H1 (cell line): ENCODE measurements at regions not wholly inside any gene's neighbourhood (a gene's known extent, or its start where the extent isn't known, plus 50 kb on each side); places are given as distances from the start of the nearest gene placed in this dataset.

ENCODE experiments used
- CTCF ChIA-PET: fragments of 300-600 bp; sonication (Branson Sonifier 250); formaldehyde crosslinking; loops from one replicate; lab custom pipeline; 2021; ENCODE audit not compliant: partially characterized antibody; lab: Charles Lee
- POLR2A ChIA-PET: fragments of 300-600 bp; sonication (Branson Sonifier 250); formaldehyde crosslinking; loops from one replicate; lab custom pipeline; 2021; ENCODE audit warnings: inconsistent platforms; ENCODE audit not compliant: partially characterized antibody; lab: Charles Lee
- DNase-seq, 2 experiments: peaks; one replicate each; pipeline versions ENCODE4 v3.0.0 to v3.0.0-alpha.2; 2010 to 2022; ENCODE audit warnings: low spot score in 2 of 2, low read depth in 1 of 2, mixed read lengths in 1 of 2
- FAIRE-seq: peaks from 2 replicates; lab custom pipeline; 2011; peaks lifted over from hg19 to GRCh38; lab: Jason Lieb, UNC
- H2AFZ ChIP-seq: 2 replicates; pipeline ENCODE4 v1.8.1; 2012; ENCODE audit warnings: low read length, inconsistent platforms
- H2AK5ac ChIP-seq: 2 replicates; pipeline ENCODE4 v1.6.1; 2013; ENCODE audit warnings: low read depth, low read length
- H2BK120ac ChIP-seq: replicated peaks from 2 replicates; pipeline ENCODE3; 2013; ENCODE audit warnings: low read depth, low read length, inconsistent platforms
- H2BK12ac ChIP-seq: 2 replicates; pipeline ENCODE4 v1.6.1; 2013; ENCODE audit warnings: low read depth, low read length
- H2BK15ac ChIP-seq: 2 replicates; pipeline ENCODE4 v1.6.1; 2013; ENCODE audit warnings: low read length
- H2BK20ac ChIP-seq: 2 replicates; pipeline ENCODE4 v1.6.1; 2013; ENCODE audit warnings: low read length
- H2BK5ac ChIP-seq: 2 replicates; pipeline ENCODE4 v1.6.1; 2013; ENCODE audit warnings: low read depth, low read length
- H3K14ac ChIP-seq: 2 replicates; pipeline ENCODE4 v1.6.1; 2013; ENCODE audit warnings: inconsistent platforms; ENCODE audit not compliant: insufficient read length
- H3K18ac ChIP-seq: 2 replicates; pipeline ENCODE4 v1.6.1; 2013; ENCODE audit warnings: low read length; ENCODE audit errors: extremely low read depth
- H3K23ac ChIP-seq: 2 replicates; pipeline ENCODE4 v1.6.1; 2013; ENCODE audit warnings: inconsistent platforms; ENCODE audit not compliant: insufficient read length
- H3K23me2 ChIP-seq: 2 replicates; pipeline ENCODE4 v1.6.1; 2013; ENCODE audit warnings: low read depth, low read length
- H3K27ac ChIP-seq: 2 replicates; pipeline ENCODE4 v1.6.1; 2011; ENCODE audit warnings: low read depth, low read length, inconsistent platforms
- H3K27me3 ChIP-seq, 4 experiments: replicated peaks in 1 of 4; 1 replicate in 1 of 4; 2 replicates in 3 of 4; pipeline versions ENCODE4 v1.6.1 to v1.8.1; 2011 to 2013; ENCODE audit warnings: low read length in 3 of 4, mild to moderate bottlenecking in 3 of 4, inconsistent platforms in 2 of 4, mixed read lengths in 2 of 4, moderate library complexity in 1 of 4; ENCODE audit not compliant: control insufficient read depth in 3 of 4, insufficient read depth in 3 of 4; ENCODE audit errors: extremely low read depth in 1 of 4
- H3K36me3 ChIP-seq, 4 experiments: 2 replicates each; pipeline versions ENCODE4 v1.6.1 to v1.8.1; 2011 to 2013; ENCODE audit warnings: mild to moderate bottlenecking in 4 of 4, low read length in 3 of 4, moderate library complexity in 2 of 4, control low read depth in 1 of 4, inconsistent platforms in 1 of 4; ENCODE audit not compliant: insufficient read depth in 4 of 4, control insufficient read depth in 2 of 4
- H3K4ac ChIP-seq: replicated peaks from 2 replicates; pipeline ENCODE3; 2013; ENCODE audit warnings: low read length, low read depth, mixed read lengths, inconsistent platforms; ENCODE audit not compliant: insufficient read length
- H3K4me1 ChIP-seq, 4 experiments: replicated peaks in 1 of 4; 1 replicate in 1 of 4; 2 replicates in 3 of 4; pipeline versions ENCODE4 v1.6.1 to v1.8.1; 2011 to 2013; ENCODE audit warnings: low read length in 3 of 4, inconsistent platforms in 2 of 4, mixed read lengths in 1 of 4; ENCODE audit not compliant: insufficient read depth in 4 of 4, control insufficient read depth in 3 of 4
- H3K4me2 ChIP-seq, 2 experiments: 2 replicates each; pipeline versions ENCODE4 v1.6.1 to v1.8.1; 2011 to 2013; ENCODE audit warnings: low read depth in 2 of 2, low read length in 2 of 2, control low read depth in 1 of 2, inconsistent platforms in 1 of 2, mild to moderate bottlenecking in 1 of 2; ENCODE audit not compliant: insufficient read depth in 1 of 2
- H3K4me3 ChIP-seq, 4 experiments: fragments of 200-600, 300-600 bp in 1 of 4; sonication (generic), shearing (Covaris generic), sonication (Bioruptor Twin) in 1 of 4; 2 replicates each; pipeline versions ENCODE4 v1.5.1 to v1.8.1; 2011 to 2016; ENCODE audit warnings: low read length in 4 of 4, low read depth in 3 of 4, control low read depth in 2 of 4, inconsistent platforms in 2 of 4, mild to moderate bottlenecking in 2 of 4, mixed read lengths in 1 of 4, moderate library complexity in 1 of 4; ENCODE audit not compliant: insufficient read depth in 2 of 4; ENCODE audit errors: extremely low read depth in 1 of 4
- H3K56ac ChIP-seq: replicated peaks from 2 replicates; pipeline ENCODE3; 2013; ENCODE audit warnings: low read depth, mild to moderate bottlenecking, mixed read lengths, low read length, inconsistent platforms; ENCODE audit not compliant: insufficient read length
- H3K79me1 ChIP-seq: 2 replicates; pipeline ENCODE4 v1.6.1; 2013; ENCODE audit warnings: low read depth, low read length, control low read depth
- H3K79me2 ChIP-seq, 2 experiments: 2 replicates each; pipeline versions ENCODE4 v1.6.1 to v1.8.1; 2012 to 2013; ENCODE audit warnings: low read length in 2 of 2, mild to moderate bottlenecking in 2 of 2, inconsistent platforms in 1 of 2; ENCODE audit not compliant: insufficient read depth in 2 of 2, control insufficient read depth in 1 of 2
- H3K9ac ChIP-seq, 4 experiments: replicated peaks in 1 of 4; 1 replicate in 1 of 4; 2 replicates in 3 of 4; pipeline versions ENCODE4 v1.6.1 to v1.8.1; 2011 to 2013; ENCODE audit warnings: low read depth in 3 of 4, low read length in 3 of 4, control low read depth in 2 of 4, mild to moderate bottlenecking in 2 of 4, moderate library complexity in 2 of 4, inconsistent platforms in 1 of 4; ENCODE audit errors: extremely low read depth in 1 of 4
- H3K9me3 ChIP-seq, 2 experiments: 2 replicates each; pipeline versions ENCODE4 v1.6.1 to v1.8.1; 2012 to 2013; ENCODE audit warnings: mild to moderate bottlenecking in 2 of 2, moderate library complexity in 2 of 2, control low read depth in 1 of 2, inconsistent platforms in 1 of 2, low read depth in 1 of 2, low read length in 1 of 2, mixed read lengths in 1 of 2; ENCODE audit not compliant: insufficient read depth in 2 of 2
- H4K20me1 ChIP-seq, 2 experiments: replicated peaks in 1 of 2; 2 replicates each; pipeline versions ENCODE3 to v1.8.1; 2011 to 2013; ENCODE audit warnings: inconsistent platforms in 2 of 2, low read length in 2 of 2, mild to moderate bottlenecking in 1 of 2; ENCODE audit not compliant: insufficient read depth in 2 of 2, control insufficient read depth in 1 of 2
- H4K5ac ChIP-seq: 2 replicates; pipeline ENCODE4 v1.6.1; 2013; ENCODE audit warnings: low read length, low read depth, mixed read lengths, inconsistent platforms; ENCODE audit not compliant: insufficient read length
- H4K8ac ChIP-seq: 2 replicates; pipeline ENCODE4 v1.8.0; 2013; ENCODE audit warnings: mild to moderate bottlenecking, moderate library complexity, low read length, inconsistent platforms; ENCODE audit not compliant: insufficient read depth; ENCODE audit errors: extremely low read depth
- H4K91ac ChIP-seq: replicated peaks from 2 replicates; pipeline ENCODE3; 2013; ENCODE audit warnings: low read length, mixed read lengths, inconsistent platforms; ENCODE audit not compliant: insufficient read length
- BACH1 ChIP-seq: IDR thresholded peaks from 2 replicates; pipeline ENCODE4 v1.6.1; 2012; ENCODE audit warnings: low read length, improper control_type of control experiment
- CHD1 ChIP-seq: IDR thresholded peaks from 2 replicates; pipeline ENCODE4 v1.6.1; 2012; ENCODE audit warnings: low read depth, low read length, improper control_type of control experiment
- EGR1 ChIP-seq: IDR thresholded peaks from 2 replicates; pipeline ENCODE4 v1.6.1; 2011; ENCODE audit warnings: low read depth, low read length, borderline replicate concordance
- EP300 ChIP-seq, 2 experiments: IDR thresholded peaks; 1 replicate in 1 of 2; 2 replicates in 1 of 2; pipeline ENCODE4 v1.6.1; 2011 to 2012; ENCODE audit warnings: low read depth in 2 of 2, low read length in 2 of 2, mild to moderate bottlenecking in 2 of 2, borderline replicate concordance in 1 of 2, inconsistent platforms in 1 of 2, moderate library complexity in 1 of 2
- FOSL1 ChIP-seq: IDR thresholded peaks from 2 replicates; pipeline ENCODE4 v1.6.1; 2011; ENCODE audit warnings: mild to moderate bottlenecking, low read depth, low read length, moderate library complexity; ENCODE audit not compliant: insufficient read depth
- GTF2F1 ChIP-seq: IDR thresholded peaks from 2 replicates; pipeline ENCODE4 v1.6.1; 2012; ENCODE audit warnings: low read depth, low read length, improper control_type of control experiment, borderline replicate concordance
- JUND ChIP-seq: IDR thresholded peaks from 2 replicates; pipeline ENCODE4 v1.6.1; 2011; ENCODE audit warnings: mild to moderate bottlenecking, improper control_type of control experiment, low read length
- PHF8 ChIP-seq: fragments of 200-600 bp; sonication (generic); conservative IDR thresholded peaks from 2 replicates; pipeline ENCODE4 v1.7.1; 2012; ENCODE audit warnings: low read depth, mild to moderate bottlenecking, inconsistent platforms, low read length, moderate library complexity
- POLR2A ChIP-seq, 2 experiments: IDR thresholded peaks; 1 replicate in 1 of 2; 2 replicates in 1 of 2; pipeline ENCODE4 v1.6.1; 2011; ENCODE audit warnings: low read depth in 2 of 2, low read length in 2 of 2, mild to moderate bottlenecking in 2 of 2; ENCODE audit errors: control extremely low read depth in 1 of 2
- POLR2AphosphoS5 ChIP-seq: IDR thresholded peaks from 2 replicates; pipeline ENCODE4 v1.6.1; 2011; ENCODE audit warnings: low read depth, low read length
- SAP30 ChIP-seq: fragments of 300-600 bp; sonication (generic); IDR thresholded peaks from 2 replicates; pipeline ENCODE4 v1.7.1; 2012; ENCODE audit warnings: low read length, moderate library complexity, mild to moderate bottlenecking, inconsistent platforms; ENCODE audit not compliant: insufficient read depth, insufficient replicate concordance
- SP1 ChIP-seq: IDR thresholded peaks from 2 replicates; pipeline ENCODE4 v1.6.1; 2011; ENCODE audit warnings: low read depth, low read length
- SRF ChIP-seq: IDR thresholded peaks from 2 replicates; pipeline ENCODE4 v1.6.1; 2011; ENCODE audit warnings: mild to moderate bottlenecking, low read depth, low read length, moderate library complexity
- SUZ12 ChIP-seq: fragments of 200-600 bp; sonication (generic); IDR thresholded peaks from 2 replicates; pipeline ENCODE4 v1.6.1; 2012; ENCODE audit warnings: mild to moderate bottlenecking, inconsistent platforms, low read length, moderate library complexity, mixed read lengths
- TCF12 ChIP-seq: IDR thresholded peaks from 2 replicates; pipeline ENCODE4 v1.6.1; 2011; ENCODE audit warnings: low read depth, mild to moderate bottlenecking, low read length
- WGBS, 2 experiments: shearing (Covaris generic) in 1 of 2; methylation state at CpG; one replicate each; pipeline versions ENCODE4 v1.1.6 to v1.1.7; 2013 to 2015; ENCODE audit warnings: low lambda C conversion rate in 2 of 2, mixed read lengths in 2 of 2, inconsistent platforms in 1 of 2, low coverage in 1 of 2, missing lambda C conversion rate in 1 of 2; ENCODE audit not compliant: insufficient replicate concordance in 2 of 2, insufficient coverage in 1 of 2, insufficient read length in 1 of 2; ENCODE audit errors: extremely low coverage in 1 of 2, missing lambda C conversion rate in 1 of 2; 5-methylcytosine and 5-hydroxymethylcytosine counted together

GRCh38 chr10:3661271-3661670 is 123.7 kb downstream of the KLF6 start:
- no peak overlapping the region for H4K91ac ChIP-seq
- no peak overlapping the region for H4K8ac ChIP-seq
- no peaks in the 10 kb centered on the region for H4K20me1 ChIP-seq
- no peak overlapping the region for H3K4me2 ChIP-seq
- DNase-seq (no peak), FAIRE-seq (no peak)
- no peak overlapping the region for H2BK5ac ChIP-seq
- H3K23me2 ChIP-seq = no peaks in the 10 kb centered on the region
- H3K4ac ChIP-seq = no peak overlapping the region
- 96% methylated on average over 3 of the region's 3 CpGs; no CpG with 5 or more reads in 1 of the 2 experiments for WGBS, 2 experiments
- H2AK5ac ChIP-seq = no peak overlapping the region
- no peak overlapping the region for H2BK20ac ChIP-seq
- H3K18ac ChIP-seq = no peak overlapping the region
- no peak overlapping the region for H3K9ac ChIP-seq
- ChIA-PET CTCF (no interaction called here), POLR2A (no interaction called here)
- no peak overlapping the region for H2BK120ac ChIP-seq
- H3K4me3 ChIP-seq = no peak overlapping the region
- H3K79me2 ChIP-seq = no peaks in the 10 kb centered on the region
- peaks cover 0 to 3% (median 0%) of the 10 kb centered on the region in 4 experiments; a peak in 1 of 7 replicates for H3K4me1 ChIP-seq
- TF ChIP-seq SP1 (no peak), JUND (no peak), POLR2A (IDR thresholded peaks at IDR 0.05; ENCODE audit: control extremely low read depth in 1 of 2, low read depth in 2 of 2, low read length in 2 of 2) (no peak), PHF8 (no peak), POLR2AphosphoS5 (no peak), CHD1 (no peak), GTF2F1 (no peak), FOSL1 (no peak), SRF (no peak), EGR1 (no peak), TCF12 (no peak), SUZ12 (no peak), SAP30 (no peak), BACH1 (no peak), EP300 (IDR thresholded peaks at IDR 0.05; ENCODE audit: borderline replicate concordance in 1 of 2, low read depth in 2 of 2, low read length in 2 of 2) (no peak)
- H2BK15ac ChIP-seq = no peak overlapping the region
- H3K23ac ChIP-seq = no peak overlapping the region
- H3K36me3 ChIP-seq = no peaks in the 10 kb centered on the region
- no peak overlapping the region for H3K14ac ChIP-seq
- H3K79me1 ChIP-seq = no peaks in the 10 kb centered on the region
- H4K5ac ChIP-seq = no peak overlapping the region
- no peak overlapping the region for H2BK12ac ChIP-seq
- H3K27ac ChIP-seq = no peak overlapping the region
- no peak overlapping the region for H3K56ac ChIP-seq
- no peak overlapping the region for H2AFZ ChIP-seq
- no peaks in the 10 kb centered on the region for H3K27me3 ChIP-seq
- peaks cover 4 to 8% of the 10 kb centered on the region in 2 experiments; a peak in 1 of 4 replicates for H3K9me3 ChIP-seq
